SU-DHL-6 (cell line): ENCODE measurements at regions not wholly inside any gene's neighbourhood (a gene's known extent, or its start where the extent isn't known, plus 50 kb on each side); places are given as distances from the start of the nearest gene placed in this dataset.
"Not testable (repeated sequence)": the region's sequence is repeated elsewhere in the genome, so short reads cannot be mapped to it uniquely, and the experiment has no call there.

Experiments used
- H2AFZ ChIP-seq: fragments of 200-600 bp; sonication (generic); 2 replicates; pipeline ENCODE4 v1.6.1; 2014; ENCODE audit warnings: low read depth, mild to moderate bottlenecking, moderate library complexity, mixed read lengths, antibody characterized with exemption, low read length; ENCODE audit not compliant: severe bottlenecking
- H3F3A ChIP-seq: fragments of 200-600 bp; shearing (Covaris generic); 2 replicates; pipeline ENCODE4 v1.6.0; 2016; ENCODE audit warnings: antibody characterized with exemption, mild to moderate bottlenecking; ENCODE audit not compliant: insufficient read depth
- H3K27ac ChIP-seq: fragments of 200-600 bp; sonication (generic); 2 replicates; pipeline ENCODE4 v1.5.1; 2016; ENCODE audit warnings: low read depth, mild to moderate bottlenecking, low read length, moderate library complexity, mixed read lengths
- H3K27me3 ChIP-seq: fragments of 200-600 bp; sonication (generic), shearing (Covaris generic); 2 replicates; pipeline ENCODE4 v1.6.0; 2014; ENCODE audit warnings: mild to moderate bottlenecking, low read length
- H3K36me3 ChIP-seq: fragments of 200-600 bp; sonication (generic); 2 replicates; pipeline ENCODE4 v1.6.1; 2014; ENCODE audit warnings: mild to moderate bottlenecking, low read length, mixed read lengths
- H3K4me2 ChIP-seq: fragments of 300-600, 200-600 bp; shearing (Covaris generic), sonication (generic); 2 replicates; pipeline ENCODE4 v1.6.0; 2014; ENCODE audit warnings: low read length, low read depth, mild to moderate bottlenecking; ENCODE audit not compliant: poor library complexity, severe bottlenecking
- H3K4me3 ChIP-seq: fragments of 200-600 bp; sonication (generic); 2 replicates; pipeline ENCODE4 v1.5.1; 2014; ENCODE audit warnings: antibody characterized with exemption, low read length, mild to moderate bottlenecking, mixed read lengths; ENCODE audit not compliant: insufficient read depth, poor library complexity, severe bottlenecking
- H3K79me2 ChIP-seq: fragments of 200-600 bp; sonication (generic); 2 replicates; pipeline ENCODE4 v1.6.1; 2014; ENCODE audit warnings: mild to moderate bottlenecking, low read length, moderate library complexity; ENCODE audit not compliant: insufficient read depth
- H3K9ac ChIP-seq: fragments of 200-600 bp; sonication (generic); 2 replicates; pipeline ENCODE4 v1.7.0; 2014; ENCODE audit warnings: mild to moderate bottlenecking, low read length
- H3K9me2 ChIP-seq: fragments of 200-600 bp; sonication (generic); replicated peaks from 2 replicates; pipeline ENCODE4 v1.6.1; 2014; ENCODE audit warnings: low read length; ENCODE audit not compliant: insufficient read depth
- H3K9me3 ChIP-seq: fragments of 200-600 bp; sonication (generic); 2 replicates; pipeline ENCODE4 v1.6.1; 2014; ENCODE audit warnings: low read length, mixed read lengths; ENCODE audit not compliant: insufficient read depth
- H4K20me1 ChIP-seq: fragments of 200-600 bp; sonication (generic); 2 replicates; pipeline ENCODE4 v1.6.1; 2014; ENCODE audit warnings: low read depth, mild to moderate bottlenecking, antibody characterized with exemption, low read length, moderate library complexity, mixed read lengths
- CTCF ChIP-seq: fragments of 200-600 bp; sonication (generic); IDR thresholded peaks from one replicate; pipeline ENCODE4 v1.5.1; 2017; ENCODE audit warnings: antibody characterized with exemption, mild to moderate bottlenecking, low read length, moderate library complexity; ENCODE audit not compliant: insufficient read depth, poor library complexity, severe bottlenecking
- EZH2phosphoT487 ChIP-seq: fragments of 200-600 bp; sonication (generic), shearing (Covaris generic); conservative IDR thresholded peaks from 2 replicates; pipeline ENCODE4 v1.6.1; 2018; ENCODE audit warnings: mild to moderate bottlenecking, antibody characterized with exemption, low read length, moderate library complexity, mixed read lengths

- H3K27ac ChIP-seq: no peak overlapping the region
- no peak for TF ChIP-seq CTCF
- TF ChIP-seq EZH2phosphoT487: no peak
Measured at GRCh38 chr5:92265804-92266203, 882.7 kb upstream of the ARRDC3 start.

GRCh38 chr5:92255605-92256004 is 872.5 kb upstream of the ARRDC3 start:
- not testable (repeated sequence) for H4K20me1 ChIP-seq, H3F3A ChIP-seq, H3K9me2 ChIP-seq, H3K36me3 ChIP-seq, H3K27me3 ChIP-seq, H3K79me2 ChIP-seq, H2AFZ ChIP-seq, H3K9ac ChIP-seq, H3K27ac ChIP-seq, H3K4me3 ChIP-seq, H3K4me2 ChIP-seq, H3K9me3 ChIP-seq

More at GRCh38 chr5:92265804-92266203, 882.7 kb upstream of the ARRDC3 start:
- no peaks in the 10 kb centered on the region for H3K27me3 ChIP-seq
- H2AFZ ChIP-seq: no peak overlapping the region
- no peak overlapping the region for H3K4me3 ChIP-seq
- H3K9ac ChIP-seq: no peak overlapping the region
- H3K9me2 ChIP-seq: no peaks in the 10 kb centered on the region
- no peak overlapping the region for H3K4me2 ChIP-seq
- no peaks in the 10 kb centered on the region for H3K9me3 ChIP-seq
- no peaks in the 10 kb centered on the region for H4K20me1 ChIP-seq
- no peaks in the 10 kb centered on the region for H3F3A ChIP-seq
- H3K36me3 ChIP-seq: no peaks in the 10 kb centered on the region
- H3K79me2 ChIP-seq: no peaks in the 10 kb centered on the region

- no peaks in the 10 kb centered on the region for H3K27me3 ChIP-seq
- no peaks in the 10 kb centered on the region for H4K20me1 ChIP-seq
- no peak overlapping the region for H3K4me3 ChIP-seq
- no peaks in the 10 kb centered on the region for H3K9me2 ChIP-seq
- H3F3A ChIP-seq: no peaks in the 10 kb centered on the region
- no peak overlapping the region for H3K4me2 ChIP-seq
- no peaks in the 10 kb centered on the region for H3K79me2 ChIP-seq
- no peak overlapping the region for H2AFZ ChIP-seq
- no peaks in the 10 kb centered on the region for H3K9me3 ChIP-seq
- H3K27ac ChIP-seq: no peak overlapping the region
- no peaks in the 10 kb centered on the region for H3K36me3 ChIP-seq
- H3K9ac ChIP-seq: no peak overlapping the region
- TF ChIP-seq CTCF (no peak), EZH2phosphoT487 (no peak)
Measured at GRCh38 chr5:92248518-92248917, 865.4 kb upstream of the ARRDC3 start.

GRCh38 chr5:92242170-92242569 is 859.1 kb upstream of the ARRDC3 start:
- Histone ChIP-seq H2AFZ (no peak overlapping the region), H3K9me2 (no peaks in the 10 kb centered on the region), H4K20me1 (no peaks in the 10 kb centered on the region), H3F3A (no peaks in the 10 kb centered on the region), H3K79me2 (no peaks in the 10 kb centered on the region), H3K4me2 (no peak overlapping the region), H3K9me3 (no peaks in the 10 kb centered on the region), H3K4me3 (no peak overlapping the region), H3K27me3 (no peaks in the 10 kb centered on the region), H3K27ac (no peak overlapping the region), H3K36me3 (no peaks in the 10 kb centered on the region), H3K9ac (no peak overlapping the region)
- TF ChIP-seq CTCF (no peak), EZH2phosphoT487 (no peak)
